Mammary epithelial cell (primary cell): ENCODE measurements at regions not wholly inside any gene's neighbourhood (a gene's known extent, or its start where the extent isn't known, plus 50 kb on each side); places are given as distances from the start of the nearest gene placed in this dataset.

Experiments
- EZH2 ChIP-seq: IDR thresholded peaks from 2 replicates; pipeline ENCODE4 v1.6.1; 2012; ENCODE audit warnings: low read length, inconsistent platforms, borderline replicate concordance
- TF ChIP-seq, protein P1 (sequence below), 2 donors: IDR thresholded peaks in 1 of 2; conservative IDR thresholded peaks in 1 of 2; 2 replicates each; pipeline ENCODE4 v1.5.1; 2011 to 2012; ENCODE audit warnings: inconsistent platforms in 2 of 2, low read length in 2 of 2, mild to moderate bottlenecking in 2 of 2, control low read depth in 1 of 2, low read depth in 1 of 2; ENCODE audit not compliant: insufficient read depth in 1 of 2; ENCODE audit errors: extremely low read depth in 1 of 2

DNA sequence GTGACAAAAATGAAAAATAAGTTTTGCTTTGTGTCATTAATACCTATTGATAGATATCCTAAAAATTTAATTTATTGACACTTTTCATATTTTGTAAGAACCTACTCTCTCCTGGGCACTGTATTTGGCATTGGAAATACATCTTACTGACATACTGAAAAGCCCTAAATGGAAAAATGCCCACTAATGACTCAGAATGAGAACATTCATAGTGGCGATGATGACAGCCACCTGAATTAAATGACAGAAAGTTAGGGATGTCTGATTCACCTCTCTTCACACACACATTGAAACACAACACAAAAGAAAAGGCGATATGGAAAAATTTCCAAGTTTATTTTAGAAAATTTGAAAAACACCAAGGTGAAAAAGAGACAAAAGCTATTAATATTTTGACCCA is 992.3 kb downstream of the STPG2 start:
- TF ChIP-seq, protein P1, sequence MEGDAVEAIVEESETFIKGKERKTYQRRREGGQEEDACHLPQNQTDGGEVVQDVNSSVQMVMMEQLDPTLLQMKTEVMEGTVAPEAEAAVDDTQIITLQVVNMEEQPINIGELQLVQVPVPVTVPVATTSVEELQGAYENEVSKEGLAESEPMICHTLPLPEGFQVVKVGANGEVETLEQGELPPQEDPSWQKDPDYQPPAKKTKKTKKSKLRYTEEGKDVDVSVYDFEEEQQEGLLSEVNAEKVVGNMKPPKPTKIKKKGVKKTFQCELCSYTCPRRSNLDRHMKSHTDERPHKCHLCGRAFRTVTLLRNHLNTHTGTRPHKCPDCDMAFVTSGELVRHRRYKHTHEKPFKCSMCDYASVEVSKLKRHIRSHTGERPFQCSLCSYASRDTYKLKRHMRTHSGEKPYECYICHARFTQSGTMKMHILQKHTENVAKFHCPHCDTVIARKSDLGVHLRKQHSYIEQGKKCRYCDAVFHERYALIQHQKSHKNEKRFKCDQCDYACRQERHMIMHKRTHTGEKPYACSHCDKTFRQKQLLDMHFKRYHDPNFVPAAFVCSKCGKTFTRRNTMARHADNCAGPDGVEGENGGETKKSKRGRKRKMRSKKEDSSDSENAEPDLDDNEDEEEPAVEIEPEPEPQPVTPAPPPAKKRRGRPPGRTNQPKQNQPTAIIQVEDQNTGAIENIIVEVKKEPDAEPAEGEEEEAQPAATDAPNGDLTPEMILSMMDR (conservative IDR thresholded peaks at IDR 0.05 in 1 of 2, IDR thresholded peaks at IDR 0.05 in 1 of 2; ENCODE audit: extremely low read depth in 1 of 2, insufficient read depth in 1 of 2, low read depth in 1 of 2, low read length in 2 of 2) = no peak
- no peak for TF ChIP-seq EZH2
